ENCODE measurements at regions not wholly inside any gene's neighbourhood (a gene's known extent, or its start where the extent isn't known, plus 50 kb on each side); places are given as distances from the start of the nearest gene placed in this dataset.

DNA sequence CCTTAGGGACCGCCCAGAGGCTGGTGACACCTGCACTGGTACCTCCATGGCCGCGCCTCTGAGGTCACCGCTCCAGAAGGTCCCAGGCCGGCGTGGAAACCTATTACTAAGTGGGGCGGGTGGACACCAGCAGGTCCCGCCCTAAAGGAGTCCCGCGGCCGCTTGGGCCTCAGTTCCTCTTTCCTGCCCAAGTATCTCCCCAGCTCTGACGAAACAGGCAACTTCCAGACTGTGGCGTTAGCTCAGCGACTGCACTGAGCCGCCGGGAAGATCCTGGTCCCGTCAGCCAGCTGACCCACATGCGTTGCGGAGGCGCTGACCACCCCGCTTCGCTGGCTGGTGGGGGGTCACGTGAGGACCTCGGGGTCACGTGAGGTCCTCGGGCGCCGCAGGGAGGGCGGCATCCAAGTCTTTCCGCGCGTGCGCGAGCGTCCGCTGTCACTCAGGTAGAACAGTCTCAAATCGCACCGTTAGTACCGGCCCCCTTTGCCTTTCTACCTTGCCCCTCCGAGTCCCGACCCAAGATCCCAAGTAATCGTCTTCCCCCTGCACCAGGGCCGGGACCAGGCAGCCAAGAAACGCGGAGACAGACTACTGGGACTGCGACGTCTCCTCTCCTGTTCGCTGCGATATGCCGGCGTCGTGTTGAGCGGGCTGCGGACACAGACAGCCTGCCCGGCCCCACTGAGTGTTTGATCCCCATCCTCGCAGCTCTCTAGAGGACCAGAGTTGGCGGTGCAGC, 53.7 kb upstream of the KDM4C start (continued):
- TF ChIP-seq, protein P1, sequence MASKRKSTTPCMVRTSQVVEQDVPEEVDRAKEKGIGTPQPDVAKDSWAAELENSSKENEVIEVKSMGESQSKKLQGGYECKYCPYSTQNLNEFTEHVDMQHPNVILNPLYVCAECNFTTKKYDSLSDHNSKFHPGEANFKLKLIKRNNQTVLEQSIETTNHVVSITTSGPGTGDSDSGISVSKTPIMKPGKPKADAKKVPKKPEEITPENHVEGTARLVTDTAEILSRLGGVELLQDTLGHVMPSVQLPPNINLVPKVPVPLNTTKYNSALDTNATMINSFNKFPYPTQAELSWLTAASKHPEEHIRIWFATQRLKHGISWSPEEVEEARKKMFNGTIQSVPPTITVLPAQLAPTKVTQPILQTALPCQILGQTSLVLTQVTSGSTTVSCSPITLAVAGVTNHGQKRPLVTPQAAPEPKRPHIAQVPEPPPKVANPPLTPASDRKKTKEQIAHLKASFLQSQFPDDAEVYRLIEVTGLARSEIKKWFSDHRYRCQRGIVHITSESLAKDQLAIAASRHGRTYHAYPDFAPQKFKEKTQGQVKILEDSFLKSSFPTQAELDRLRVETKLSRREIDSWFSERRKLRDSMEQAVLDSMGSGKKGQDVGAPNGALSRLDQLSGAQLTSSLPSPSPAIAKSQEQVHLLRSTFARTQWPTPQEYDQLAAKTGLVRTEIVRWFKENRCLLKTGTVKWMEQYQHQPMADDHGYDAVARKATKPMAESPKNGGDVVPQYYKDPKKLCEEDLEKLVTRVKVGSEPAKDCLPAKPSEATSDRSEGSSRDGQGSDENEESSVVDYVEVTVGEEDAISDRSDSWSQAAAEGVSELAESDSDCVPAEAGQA (IDR thresholded peaks at IDR 0.05; ENCODE audit: low read depth): no peak
- TF ChIP-seq, protein P1 (CRISPR knock-in tag; IDR thresholded peaks at IDR 0.05; ENCODE audit: borderline replicate concordance): no peak
- TF ChIP-seq KDM2A (CRISPR knock-in tag; IDR thresholded peaks at IDR 0.05; ENCODE audit: borderline replicate concordance, low read depth) (peak; percentile 76), SUZ12 (IDR thresholded peaks at IDR 0.05; ENCODE audit: low read depth, low read length) (no peak), RFX3 (CRISPR knock-in tag; IDR thresholded peaks at IDR 0.05) (no peak), PAWR (CRISPR knock-in tag; IDR thresholded peaks at IDR 0.05; ENCODE audit: borderline replicate concordance) (no peak), FOXC1 (CRISPR knock-in tag; IDR thresholded peaks at IDR 0.05; ENCODE audit: borderline replicate concordance) (no peak; the same call in 1 of the 2 replicates), TCF12 (IDR thresholded peaks at IDR 0.05) (no peak), TCF12 (CRISPR knock-in tag; IDR thresholded peaks at IDR 0.05) (no peak), HNRNPK (IDR thresholded peaks at IDR 0.05; ENCODE audit: low read depth, low read length, poor library complexity, severe bottlenecking) (no peak), ZBTB7A (CRISPR knock-in tag; IDR thresholded peaks at IDR 0.05) (0 out of 2 replicates have a peak, but pooled peaks have one; percentile 40), TGIF2 (CRISPR knock-in tag; IDR thresholded peaks at IDR 0.05) (no peak), REL (CRISPR knock-in tag; conservative IDR thresholded peaks at IDR 0.05) (no peak), HNRNPLL (IDR thresholded peaks at IDR 0.05; ENCODE audit: low read depth, low read length, poor library complexity, severe bottlenecking) (peak; percentile 22), MATR3 (CRISPR knock-in tag; IDR thresholded peaks at IDR 0.05) (no peak), ZNF451 (CRISPR knock-in tag; IDR thresholded peaks at IDR 0.05) (no peak), MIER2 (CRISPR knock-in tag; IDR thresholded peaks at IDR 0.05) (no peak), EHMT2 (IDR thresholded peaks at IDR 0.05; ENCODE audit: borderline replicate concordance, low read depth, low read length) (no peak), JDP2 (CRISPR knock-in tag; IDR thresholded peaks at IDR 0.05; ENCODE audit: borderline replicate concordance) (no peak), ARNT (IDR thresholded peaks at IDR 0.05) (no peak), GZF1 (CRISPR knock-in tag; IDR thresholded peaks at IDR 0.05) (no peak), HMGA1 (CRISPR knock-in tag; conservative IDR thresholded peaks at IDR 0.05) (no peak), NBN (conservative IDR thresholded peaks at IDR 0.05) (no peak), REPIN1 (CRISPR knock-in tag; IDR thresholded peaks at IDR 0.05; ENCODE audit: borderline replicate concordance, low read depth) (peak; percentile 50; the same call in 1 of the 2 replicates), ZNF75D (CRISPR knock-in tag; IDR thresholded peaks at IDR 0.05; ENCODE audit: borderline replicate concordance) (no peak), ZNF17 (CRISPR knock-in tag; IDR thresholded peaks at IDR 0.05) (no peak)
- TF ChIP-seq, protein P2, sequence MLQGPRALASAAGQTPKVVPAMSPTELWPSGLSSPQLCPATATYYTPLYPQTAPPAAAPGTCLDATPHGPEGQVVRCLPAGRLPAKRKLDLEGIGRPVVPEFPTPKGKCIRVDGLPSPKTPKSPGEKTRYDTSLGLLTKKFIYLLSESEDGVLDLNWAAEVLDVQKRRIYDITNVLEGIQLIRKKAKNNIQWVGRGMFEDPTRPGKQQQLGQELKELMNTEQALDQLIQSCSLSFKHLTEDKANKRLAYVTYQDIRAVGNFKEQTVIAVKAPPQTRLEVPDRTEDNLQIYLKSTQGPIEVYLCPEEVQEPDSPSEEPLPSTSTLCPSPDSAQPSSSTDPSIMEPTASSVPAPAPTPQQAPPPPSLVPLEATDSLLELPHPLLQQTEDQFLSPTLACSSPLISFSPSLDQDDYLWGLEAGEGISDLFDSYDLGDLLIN (CRISPR knock-in tag; IDR thresholded peaks at IDR 0.05; ENCODE audit: borderline replicate concordance): no peak
